ENCODE measurements at regions not wholly inside any gene's neighbourhood (a gene's known extent, or its start where the extent isn't known, plus 50 kb on each side); places are given as distances from the start of the nearest gene placed in this dataset.

DNA sequence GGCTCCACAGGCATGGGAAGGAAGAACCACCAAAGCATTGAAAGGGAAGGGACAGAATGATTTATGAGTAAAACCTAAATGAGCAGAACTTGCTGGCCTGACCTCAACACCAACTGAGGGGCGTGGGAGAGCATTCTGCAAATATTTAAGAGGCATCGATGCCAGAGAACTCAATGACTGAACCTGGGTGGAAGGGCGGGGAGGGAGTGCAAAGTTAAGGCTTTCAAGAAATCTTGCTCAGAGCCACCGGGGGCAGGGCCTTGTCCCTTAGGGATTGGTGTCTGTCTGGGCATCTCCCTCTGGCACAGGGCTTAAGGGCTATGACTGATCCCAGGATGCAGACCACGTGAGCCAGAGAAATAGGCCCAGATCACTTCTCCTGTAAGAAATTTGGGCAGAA, 137.1 kb downstream of the ADAMTS15 start:
- TF ChIP-seq POLR2A (IDR thresholded peaks at IDR 0.05) (no peak), EP300 (IDR thresholded peaks at IDR 0.05; ENCODE audit: low read depth) (no peak), POLR2AphosphoS5 (IDR thresholded peaks at IDR 0.05) (no peak)
- TF ChIP-seq, protein P1, sequence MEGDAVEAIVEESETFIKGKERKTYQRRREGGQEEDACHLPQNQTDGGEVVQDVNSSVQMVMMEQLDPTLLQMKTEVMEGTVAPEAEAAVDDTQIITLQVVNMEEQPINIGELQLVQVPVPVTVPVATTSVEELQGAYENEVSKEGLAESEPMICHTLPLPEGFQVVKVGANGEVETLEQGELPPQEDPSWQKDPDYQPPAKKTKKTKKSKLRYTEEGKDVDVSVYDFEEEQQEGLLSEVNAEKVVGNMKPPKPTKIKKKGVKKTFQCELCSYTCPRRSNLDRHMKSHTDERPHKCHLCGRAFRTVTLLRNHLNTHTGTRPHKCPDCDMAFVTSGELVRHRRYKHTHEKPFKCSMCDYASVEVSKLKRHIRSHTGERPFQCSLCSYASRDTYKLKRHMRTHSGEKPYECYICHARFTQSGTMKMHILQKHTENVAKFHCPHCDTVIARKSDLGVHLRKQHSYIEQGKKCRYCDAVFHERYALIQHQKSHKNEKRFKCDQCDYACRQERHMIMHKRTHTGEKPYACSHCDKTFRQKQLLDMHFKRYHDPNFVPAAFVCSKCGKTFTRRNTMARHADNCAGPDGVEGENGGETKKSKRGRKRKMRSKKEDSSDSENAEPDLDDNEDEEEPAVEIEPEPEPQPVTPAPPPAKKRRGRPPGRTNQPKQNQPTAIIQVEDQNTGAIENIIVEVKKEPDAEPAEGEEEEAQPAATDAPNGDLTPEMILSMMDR (IDR thresholded peaks at IDR 0.05): no peak

All from transverse colon (tissue), 4 donors.